Astrocyte of the cerebellum (primary cell): ENCODE measurements at regions not wholly inside any gene's neighbourhood (a gene's known extent, or its start where the extent isn't known, plus 50 kb on each side); places are given as distances from the start of the nearest gene placed in this dataset.

Experiments used
- DNase-seq: peaks from one replicate; pipeline ENCODE4 v3.0.0-alpha.2; 2011; ENCODE audit warnings: low read depth
- H3K4me3 ChIP-seq: 2 replicates; pipeline ENCODE4 v1.5.1; 2011; ENCODE audit warnings: mild to moderate bottlenecking, low read depth, low read length, moderate library complexity
- in situ Hi-C: cut with HindIII; loops from 2 replicates; pipeline ENCODE4 v1.10.0; 2017; ENCODE audit warnings: low sequenced_read_pairs
- TF ChIP-seq, protein P1 (sequence below): IDR thresholded peaks from 2 replicates; pipeline ENCODE4 v1.5.1; 2012; ENCODE audit warnings: low read length, low read depth, moderate library complexity, mild to moderate bottlenecking; ENCODE audit errors: missing control alignments

DNA sequence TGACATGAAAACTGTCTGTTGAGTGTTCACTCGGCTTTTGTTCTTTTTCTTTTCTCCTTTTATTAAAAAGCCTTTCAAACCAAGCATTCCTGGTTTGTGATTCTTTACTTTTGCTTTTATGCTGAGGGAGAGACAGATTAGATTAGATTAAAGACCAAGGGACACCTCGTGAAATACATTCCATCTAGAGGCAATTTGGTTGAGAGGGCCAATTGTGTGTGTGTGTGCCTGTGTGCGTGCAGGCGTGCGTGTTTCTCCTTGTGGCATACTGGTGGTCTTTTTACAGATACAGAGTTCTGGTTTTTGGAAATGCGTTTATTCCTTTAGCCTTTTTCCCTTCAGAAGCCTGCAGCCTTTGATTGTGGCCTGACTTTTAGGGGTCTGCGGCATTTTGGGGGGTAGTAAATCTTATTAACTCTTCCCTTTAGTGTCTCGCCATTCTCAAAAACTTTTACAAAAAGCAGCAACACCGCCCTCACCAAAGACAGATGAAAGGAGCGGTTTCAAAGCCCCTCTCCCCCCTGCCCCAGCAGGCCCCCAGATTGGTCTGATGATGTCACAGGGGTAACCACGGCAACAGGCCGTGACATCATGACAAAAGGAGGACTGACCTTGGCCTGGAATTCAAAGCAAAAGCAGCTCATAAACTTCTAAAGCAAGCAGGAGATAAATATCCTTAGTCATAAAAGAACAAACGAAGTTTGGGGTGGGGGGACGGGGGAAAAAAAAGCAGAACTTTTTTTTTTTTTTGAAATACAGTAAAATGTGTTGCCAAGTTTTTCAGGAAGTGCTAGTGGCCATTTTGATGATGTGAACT, 84.1 kb upstream of the TBX3 start:
- no peak overlapping the region for H3K4me3 ChIP-seq
- no peak for DNase-seq
- TF ChIP-seq, protein P1, sequence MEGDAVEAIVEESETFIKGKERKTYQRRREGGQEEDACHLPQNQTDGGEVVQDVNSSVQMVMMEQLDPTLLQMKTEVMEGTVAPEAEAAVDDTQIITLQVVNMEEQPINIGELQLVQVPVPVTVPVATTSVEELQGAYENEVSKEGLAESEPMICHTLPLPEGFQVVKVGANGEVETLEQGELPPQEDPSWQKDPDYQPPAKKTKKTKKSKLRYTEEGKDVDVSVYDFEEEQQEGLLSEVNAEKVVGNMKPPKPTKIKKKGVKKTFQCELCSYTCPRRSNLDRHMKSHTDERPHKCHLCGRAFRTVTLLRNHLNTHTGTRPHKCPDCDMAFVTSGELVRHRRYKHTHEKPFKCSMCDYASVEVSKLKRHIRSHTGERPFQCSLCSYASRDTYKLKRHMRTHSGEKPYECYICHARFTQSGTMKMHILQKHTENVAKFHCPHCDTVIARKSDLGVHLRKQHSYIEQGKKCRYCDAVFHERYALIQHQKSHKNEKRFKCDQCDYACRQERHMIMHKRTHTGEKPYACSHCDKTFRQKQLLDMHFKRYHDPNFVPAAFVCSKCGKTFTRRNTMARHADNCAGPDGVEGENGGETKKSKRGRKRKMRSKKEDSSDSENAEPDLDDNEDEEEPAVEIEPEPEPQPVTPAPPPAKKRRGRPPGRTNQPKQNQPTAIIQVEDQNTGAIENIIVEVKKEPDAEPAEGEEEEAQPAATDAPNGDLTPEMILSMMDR = no peak
- in situ Hi-C loops = no loop called here

DNA sequence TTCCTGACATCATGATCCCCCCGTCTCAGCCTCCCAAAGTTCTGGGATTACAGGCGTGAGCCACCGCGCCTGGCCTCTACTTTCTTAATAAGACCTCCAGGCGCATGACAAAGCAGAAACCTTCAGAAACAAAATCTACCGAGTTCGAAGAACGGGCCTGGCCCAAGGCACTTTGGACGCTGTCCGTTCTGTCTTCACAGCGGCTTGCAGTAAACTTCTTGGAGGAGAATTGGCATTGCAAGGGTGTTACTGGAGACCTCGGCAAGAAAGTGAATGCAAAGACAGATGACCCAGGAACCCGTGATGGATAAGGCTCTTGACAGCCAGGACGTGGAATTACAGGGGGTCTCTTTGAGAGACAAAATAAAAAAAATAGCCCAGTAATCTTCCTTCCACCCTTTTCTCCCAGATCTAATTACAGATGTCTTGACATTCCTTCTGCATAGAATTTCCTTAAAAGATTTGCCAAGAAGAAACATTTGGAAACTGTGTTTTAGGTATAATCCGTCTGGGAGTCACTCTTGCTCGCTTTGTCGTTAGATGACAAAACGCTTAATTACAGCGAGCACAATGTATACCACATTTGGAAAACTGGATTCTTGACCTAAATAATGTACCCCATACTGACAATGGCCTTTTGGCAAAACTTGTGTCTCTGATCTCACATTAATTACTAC, 83.2 kb upstream of the TBX3 start:
- TF ChIP-seq, protein P1 = no peak
- in situ Hi-C loops = no loop called here
- DNase-seq = no peak
- H3K4me3 ChIP-seq = no peak overlapping the region

DNA sequence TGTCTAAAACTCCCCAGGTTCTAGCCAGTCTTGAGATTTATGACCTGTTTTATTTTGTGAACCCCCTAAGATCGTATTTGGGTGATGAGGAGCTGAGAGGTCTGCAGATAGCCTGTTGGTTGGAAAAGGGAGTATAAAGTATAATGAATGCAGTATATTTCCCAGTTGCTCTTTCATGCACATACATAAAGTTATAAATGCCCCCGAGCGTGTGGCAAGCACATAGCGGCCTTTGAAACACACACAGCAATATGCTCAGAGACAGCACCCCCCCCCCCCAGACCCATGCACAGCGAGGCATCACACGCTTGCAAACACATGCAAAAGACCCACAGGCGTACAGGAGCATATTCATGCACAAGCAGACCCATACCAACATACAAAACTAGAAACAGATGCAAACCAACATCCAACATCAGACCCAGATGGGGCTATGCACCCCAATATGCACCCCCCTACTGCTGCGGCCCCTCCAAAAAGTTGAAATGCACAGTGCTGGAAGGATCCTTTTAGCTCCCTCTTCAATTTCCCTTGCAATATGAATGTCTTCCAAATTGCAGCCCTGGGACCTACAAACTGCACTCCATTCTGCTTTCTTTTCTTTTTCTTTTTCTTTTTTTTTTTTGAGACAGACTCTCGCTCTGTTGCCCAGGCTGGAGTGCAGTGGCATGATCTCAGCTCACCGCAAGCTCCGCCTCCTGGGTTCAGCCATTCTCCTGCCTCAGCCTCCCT, 82.2 kb upstream of the TBX3 start:
- TF ChIP-seq, protein P1 = no peak
- H3K4me3 ChIP-seq = no peak overlapping the region
- in situ Hi-C loops = no loop called here
- DNase-seq = no peak

DNA sequence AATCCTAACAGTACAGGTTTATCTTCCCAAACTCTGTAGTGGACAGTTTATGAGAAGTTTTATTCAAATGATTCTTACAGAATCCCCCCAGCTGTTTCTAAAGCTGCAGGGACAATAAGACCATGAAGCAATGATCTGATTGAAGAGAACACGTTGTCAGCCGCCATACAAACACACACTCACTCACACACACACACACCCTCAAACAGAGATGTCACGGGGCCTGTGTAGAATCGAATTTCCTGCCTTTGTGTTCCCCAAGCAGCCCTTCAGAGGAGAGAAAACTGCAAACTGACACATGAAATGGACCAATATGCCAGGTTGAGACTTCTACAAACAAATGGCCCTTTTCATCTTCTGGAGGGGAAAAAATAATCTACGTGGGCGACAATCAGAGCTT, 80.5 kb upstream of the TBX3 start:
- DNase-seq = no peak
- TF ChIP-seq, protein P1 = no peak
- H3K4me3 ChIP-seq = no peak overlapping the region
- in situ Hi-C loops = no loop called here

DNA sequence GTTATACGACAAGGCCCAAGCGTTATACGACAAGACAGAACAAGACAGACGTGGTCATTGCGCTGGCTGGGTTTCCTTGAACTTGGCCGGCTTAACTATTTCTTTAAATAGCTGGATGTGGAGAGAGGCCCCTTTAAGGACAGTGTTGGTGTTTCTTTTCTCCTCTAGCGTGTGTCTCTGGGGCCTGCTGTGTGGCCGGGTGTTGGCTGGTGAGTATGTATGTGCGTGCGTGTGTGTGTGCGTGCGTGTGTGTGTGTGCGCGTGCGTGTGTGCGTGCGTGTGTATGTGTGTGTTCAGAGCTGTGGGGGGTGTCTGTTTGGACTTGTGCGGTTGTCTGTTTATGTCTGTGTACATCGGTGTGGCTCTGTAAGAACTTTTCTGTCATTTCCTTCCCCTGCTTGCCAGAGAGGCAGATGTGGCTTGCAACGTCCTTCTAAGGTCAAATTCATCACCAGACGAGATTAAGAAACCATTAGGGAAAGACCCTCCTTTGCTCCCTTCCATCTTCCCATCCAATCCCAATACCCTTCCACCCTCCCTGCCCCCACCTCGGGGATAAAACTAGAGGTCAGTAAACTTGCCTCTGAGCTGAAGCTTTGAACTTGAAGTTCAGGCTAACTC, 78.6 kb upstream of the TBX3 start:
- in situ Hi-C loops = no loop called here
- TF ChIP-seq, protein P1 = no peak

More for the DNA sequence above, 78.6 kb upstream of the TBX3 start:
- H3K4me3 ChIP-seq = no peak overlapping the region
- DNase-seq = no peak
